Neutrophil (primary cell): ENCODE measurements at regions not wholly inside any gene's neighbourhood (a gene's known extent, or its start where the extent isn't known, plus 50 kb on each side); places are given as distances from the start of the nearest gene placed in this dataset.

Experiments
- H3K27ac ChIP-seq: fragments of 200-600 bp; sonication (generic); 2 replicates; pipeline ENCODE4 v1.5.1; 2016; ENCODE audit warnings: mild to moderate bottlenecking, moderate library complexity
- H3K27me3 ChIP-seq: fragments of 200-600 bp; sonication (generic); 2 replicates; pipeline ENCODE4 v1.6.0; 2016; ENCODE audit warnings: mild to moderate bottlenecking
- H3K36me3 ChIP-seq: fragments of 200-600 bp; sonication (generic); 2 replicates; pipeline ENCODE4 v1.5.1; 2017
- H3K4me1 ChIP-seq, 2 experiments: fragments of 200-600 bp in 1 of 2; sonication (generic) in 1 of 2; 1 replicate in 1 of 2; 2 replicates in 1 of 2; pipeline versions ENCODE4 v1.5.1 to v1.6.1; 2013 to 2016; ENCODE audit warnings: low read depth in 1 of 2, low read length in 1 of 2, mild to moderate bottlenecking in 1 of 2, moderate library complexity in 1 of 2; ENCODE audit not compliant: control insufficient read depth in 1 of 2, insufficient read depth in 1 of 2
- H3K4me3 ChIP-seq, 2 experiments: fragments of 200-600 bp in 1 of 2; sonication (generic) in 1 of 2; 1 replicate in 1 of 2; 2 replicates in 1 of 2; pipeline ENCODE4 v1.5.1; 2013 to 2016; ENCODE audit warnings: low read depth in 1 of 2, low read length in 1 of 2, mild to moderate bottlenecking in 1 of 2, moderate library complexity in 1 of 2
- H3K9me3 ChIP-seq: fragments of 200-600 bp; sonication (generic); 2 replicates; pipeline ENCODE4 v1.5.1; 2016
- CTCF ChIP-seq: fragments of 200-600 bp; sonication (generic); IDR thresholded peaks from 2 replicates; pipeline ENCODE4 v1.5.1; 2016; ENCODE audit warnings: antibody characterized with exemption

GRCh38 chr1:229095325-229095724 is 175.6 kb upstream of the RAB4A start:
- no peaks in the 10 kb centered on the region for H3K36me3 ChIP-seq
- peaks cover 28 to 33% of the 10 kb centered on the region in 2 experiments for H3K4me1 ChIP-seq
- no peak overlapping the region for H3K4me3 ChIP-seq
- no peak overlapping the region for H3K27ac ChIP-seq
- no peaks in the 10 kb centered on the region for H3K27me3 ChIP-seq
- no peak for TF ChIP-seq CTCF
- no peaks in the 10 kb centered on the region for H3K9me3 ChIP-seq

- Histone ChIP-seq H3K36me3 (no peaks in the 10 kb centered on the region), H3K27me3 (no peaks in the 10 kb centered on the region), H3K4me3 (no peak overlapping the region), H3K4me1 (peaks cover 28 to 33% of the 10 kb centered on the region in 2 experiments), H3K9me3 (no peaks in the 10 kb centered on the region), H3K27ac (no peak overlapping the region)
- TF ChIP-seq CTCF = no peak
Measured at GRCh38 chr1:229097356-229097755, 173.6 kb upstream of the RAB4A start.

DNA sequence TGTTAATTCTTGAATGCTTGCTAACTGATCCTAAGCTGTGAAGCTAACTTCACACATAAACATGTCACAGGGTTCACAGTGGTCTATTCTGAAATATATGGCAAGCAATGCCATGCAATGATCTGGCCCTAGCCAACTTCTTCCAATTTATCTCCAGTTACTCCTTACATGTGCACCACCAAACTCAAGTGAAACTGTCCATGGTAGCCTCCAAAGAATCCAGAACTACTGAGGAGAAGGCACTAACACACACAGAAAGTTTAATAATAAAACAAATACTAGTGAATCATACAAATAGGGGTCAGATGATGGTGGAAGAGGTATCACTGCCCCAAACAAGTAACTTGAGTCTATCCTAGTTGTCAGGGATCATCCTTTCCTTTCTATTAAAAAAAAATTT is 172.6 kb upstream of the RAB4A start:
- Histone ChIP-seq H3K9me3 (no peaks in the 10 kb centered on the region), H3K27me3 (no peaks in the 10 kb centered on the region), H3K4me1 (peaks cover 28 to 33% of the 10 kb centered on the region in 2 experiments), H3K36me3 (no peaks in the 10 kb centered on the region), H3K4me3 (no peak overlapping the region), H3K27ac (no peak overlapping the region)
- TF ChIP-seq CTCF = no peak

- Histone ChIP-seq H3K9me3 (no peaks in the 10 kb centered on the region), H3K4me3 (no peak overlapping the region), H3K27me3 (no peaks in the 10 kb centered on the region), H3K4me1 (peaks cover 28 to 33% of the 10 kb centered on the region in 2 experiments), H3K27ac (peak overlapping the region; percentile 21), H3K36me3 (no peaks in the 10 kb centered on the region)
- no peak for TF ChIP-seq CTCF
Measured at GRCh38 chr1:229098903-229099578, 171.9 kb upstream of the RAB4A start.

GRCh38 chr1:229101011-229101871 is 169.7 kb upstream of the RAB4A start:
- peaks cover 28 to 33% of the 10 kb centered on the region in 2 experiments for H3K4me1 ChIP-seq
- H3K27ac ChIP-seq = no peak overlapping the region
- TF ChIP-seq CTCF = no peak
- no peaks in the 10 kb centered on the region for H3K27me3 ChIP-seq
- no peaks in the 10 kb centered on the region for H3K36me3 ChIP-seq
- no peak overlapping the region for H3K4me3 ChIP-seq
- H3K9me3 ChIP-seq = no peaks in the 10 kb centered on the region
